ENCODE measurements at regions not wholly inside any gene's neighbourhood (a gene's known extent, or its start where the extent isn't known, plus 50 kb on each side); places are given as distances from the start of the nearest gene placed in this dataset.

GRCh38 chr4:179625406-179625805 lies 2183.2 kb upstream of the AGA start:
- TF ChIP-seq POLR2AphosphoS5 (IDR thresholded peaks at IDR 0.05; ENCODE audit: insufficient read depth in 1 of 2, low read depth in 1 of 2) (no peak), CTCF (IDR thresholded peaks at IDR 0.05) (no peak)

Measured in vagina (tissue), 2 donors.